Ishikawa (cell line): ENCODE measurements at regions not wholly inside any gene's neighbourhood (a gene's known extent, or its start where the extent isn't known, plus 50 kb on each side); places are given as distances from the start of the nearest gene placed in this dataset.

Source experiments
- CEBPB ChIP-seq: IDR thresholded peaks from 2 replicates; pipeline ENCODE4 v1.6.1; 2012
- CREB1 ChIP-seq: IDR thresholded peaks from 2 replicates; pipeline ENCODE4 v1.6.1; 2012; ENCODE audit warnings: low read depth
- EGR1 ChIP-seq: IDR thresholded peaks from 2 replicates; pipeline ENCODE4 v1.6.1; 2012
- EP300 ChIP-seq: IDR thresholded peaks from 2 replicates; pipeline ENCODE4 v1.6.1; 2012; ENCODE audit warnings: borderline replicate concordance
- FOXM1 ChIP-seq: IDR thresholded peaks from 2 replicates; pipeline ENCODE4 v1.6.1; 2012; ENCODE audit warnings: low read depth, borderline replicate concordance
- NFIC ChIP-seq: IDR thresholded peaks from 2 replicates; pipeline ENCODE4 v1.6.1; 2012
- RAD21 ChIP-seq: IDR thresholded peaks from 2 replicates; pipeline ENCODE4 v1.6.1; 2012; ENCODE audit warnings: low read depth
- REST ChIP-seq: IDR thresholded peaks from 2 replicates; pipeline ENCODE4 v1.6.1; 2012; ENCODE audit warnings: low read depth, mild to moderate bottlenecking
- TAF1 ChIP-seq: IDR thresholded peaks from 2 replicates; pipeline ENCODE4 v1.6.1; 2012; ENCODE audit warnings: low read depth, mild to moderate bottlenecking
- TCF12 ChIP-seq: IDR thresholded peaks from 2 replicates; pipeline ENCODE4 v1.6.1; 2012; ENCODE audit warnings: low read depth
- TEAD4 ChIP-seq: IDR thresholded peaks from 2 replicates; pipeline ENCODE4 v1.6.1; 2012
- USF1 ChIP-seq: IDR thresholded peaks from 2 replicates; pipeline ENCODE4 v1.6.1; 2012
- YY1 ChIP-seq: IDR thresholded peaks from 2 replicates; pipeline ENCODE4 v1.6.1; 2012; ENCODE audit warnings: low read depth
- ZBTB7A ChIP-seq: IDR thresholded peaks from 2 replicates; pipeline ENCODE4 v1.6.1; 2012; ENCODE audit warnings: low read depth
- TF ChIP-seq, protein P1 (sequence below): IDR thresholded peaks from 2 replicates; pipeline ENCODE4 v1.6.1; 2012

- TF ChIP-seq CEBPB = no peak
- TF ChIP-seq RAD21 = peak; percentile 64
Observed at GRCh38 chr6:99219788-99220187, 129.7 kb downstream of the FAXC start.

- no peak for TF ChIP-seq EP300
- TF ChIP-seq USF1 = no peak
- no peak for TF ChIP-seq YY1
- TF ChIP-seq CREB1 = no peak
Observed at GRCh38 chr6:99216959-99217358, 132.5 kb downstream of the FAXC start.

DNA sequence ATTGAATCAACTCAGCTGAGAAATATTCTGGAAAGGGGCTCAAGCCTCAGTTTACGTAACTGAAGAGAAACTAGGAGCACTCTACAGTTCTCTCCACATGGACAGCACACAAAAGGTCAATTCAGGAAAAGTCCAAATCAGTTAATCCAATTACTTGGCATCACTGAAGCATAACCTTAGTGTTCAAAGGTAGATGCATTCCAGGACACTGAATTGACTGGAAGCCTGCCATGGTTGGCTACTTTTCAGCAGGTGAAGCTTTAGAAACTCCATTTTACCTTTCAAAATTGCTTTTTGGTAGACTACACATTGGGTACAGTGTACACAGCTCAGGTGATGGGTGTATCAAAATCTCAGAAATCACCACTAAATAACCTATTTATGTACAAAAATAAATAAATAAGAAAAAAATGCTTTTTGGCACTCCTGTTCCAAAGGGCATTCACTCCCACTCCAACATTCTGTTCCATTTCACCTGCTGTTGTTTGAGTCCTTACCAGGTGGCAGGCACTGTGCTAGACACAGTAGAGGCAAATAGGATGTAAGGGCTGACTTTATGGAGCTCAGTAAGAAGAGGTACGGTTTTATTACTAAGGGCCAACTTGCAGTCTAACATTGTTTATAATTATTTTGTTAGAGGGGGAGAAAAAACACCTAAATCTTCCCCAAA, 153.4 kb downstream of the FAXC start:
- 0 out of 2 replicates have a peak, but pooled peaks have one; percentile 4 for TF ChIP-seq CEBPB
- peak; percentile 79; the same call in 1 of the 2 replicates for TF ChIP-seq EP300
- no peak for TF ChIP-seq USF1
- TF ChIP-seq ZBTB7A = no peak
- TF ChIP-seq TCF12 = peak; percentile 84
- peak; percentile 94 for TF ChIP-seq NFIC
- no peak for TF ChIP-seq EGR1
- TF ChIP-seq, protein P1, sequence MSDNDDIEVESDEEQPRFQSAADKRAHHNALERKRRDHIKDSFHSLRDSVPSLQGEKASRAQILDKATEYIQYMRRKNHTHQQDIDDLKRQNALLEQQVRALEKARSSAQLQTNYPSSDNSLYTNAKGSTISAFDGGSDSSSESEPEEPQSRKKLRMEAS = 0 out of 2 replicates have a peak, but pooled peaks have one; percentile 28
- no peak for TF ChIP-seq CREB1
- no peak for TF ChIP-seq TAF1
- TF ChIP-seq RAD21 = 0 out of 2 replicates have a peak, but pooled peaks have one; percentile 2
- TF ChIP-seq YY1 = no peak
- TF ChIP-seq REST = no peak
- peak; percentile 64; the same call in 1 of the 2 replicates for TF ChIP-seq FOXM1
- peak; percentile 94 for TF ChIP-seq TEAD4

GRCh38 chr6:99192561-99192960, 156.9 kb downstream of the FAXC start:
- TF ChIP-seq YY1 (no peak), EGR1 (no peak), TAF1 (no peak), ZBTB7A (no peak), USF1 (no peak), REST (no peak), CEBPB (no peak), RAD21 (no peak), CREB1 (no peak), TEAD4 (no peak), EP300 (no peak)
- TF ChIP-seq, protein P1 = no peak

- TF ChIP-seq FOXM1 = no peak
- no peak for TF ChIP-seq CREB1
- no peak for TF ChIP-seq ZBTB7A
- TF ChIP-seq TCF12 = no peak
- TF ChIP-seq CEBPB = no peak
- TF ChIP-seq, protein P1 = no peak
- TF ChIP-seq EP300 = no peak
- no peak for TF ChIP-seq TAF1
Observed at GRCh38 chr6:99189823-99190721, 159.4 kb downstream of the FAXC start.
